ENCODE measurements at regions not wholly inside any gene's neighbourhood (a gene's known extent, or its start where the extent isn't known, plus 50 kb on each side); places are given as distances from the start of the nearest gene placed in this dataset.

DNA sequence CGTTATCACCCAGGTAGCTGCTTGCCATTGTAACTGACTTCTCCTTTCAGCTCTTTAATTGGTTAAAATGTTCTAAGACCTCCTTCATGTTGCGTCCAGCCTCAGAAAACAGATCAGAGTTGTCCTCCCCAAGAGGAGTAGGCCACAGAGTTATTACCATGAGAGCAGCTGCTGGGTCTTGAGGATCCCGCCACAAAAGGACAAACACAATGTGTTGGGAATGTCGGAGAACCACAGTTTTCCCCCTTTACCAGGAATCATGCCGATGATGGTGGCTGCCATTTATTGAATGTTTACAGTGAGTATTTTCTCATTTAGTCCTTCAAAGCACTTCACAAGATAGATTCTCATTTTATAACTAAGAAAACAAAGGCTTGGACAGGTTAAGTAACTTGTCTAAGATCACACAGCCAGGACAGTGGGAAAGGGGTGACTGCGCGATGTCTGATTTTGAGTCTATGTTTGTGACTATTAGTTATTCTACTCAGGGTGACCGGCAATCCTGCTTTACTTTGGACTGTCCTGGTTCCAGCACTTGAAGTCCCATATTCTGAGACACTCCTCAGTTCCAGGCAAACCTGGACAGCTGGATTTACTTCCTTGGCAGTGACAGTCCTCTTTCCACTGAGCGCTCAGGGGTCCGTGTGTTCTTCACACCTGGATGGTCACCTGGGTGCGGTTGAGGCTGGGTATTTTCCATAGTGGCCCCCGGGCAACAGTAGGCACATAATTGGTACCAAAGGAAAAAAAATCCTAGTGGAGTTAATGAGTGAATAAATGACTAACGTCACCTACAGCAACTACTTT lies 93.6 kb downstream of the LIPG start:
- Histone ChIP-seq H2AFZ (ENCODE audit: low read depth) (no peak overlapping the region), H4K20me1 (ENCODE audit: insufficient read depth) (no peaks in the 10 kb centered on the region), H3K9ac (no peak overlapping the region), H3K79me2 (ENCODE audit: insufficient read depth) (no peaks in the 10 kb centered on the region), H3K36me3 (replicated peaks in 1 of 2; ENCODE audit: control insufficient read depth in 1 of 2, insufficient read depth in 2 of 2, low read length in 1 of 2) (no peaks in the 10 kb centered on the region), H3K4me2 (no peak overlapping the region), H3K27ac (ENCODE audit: low read depth in 2 of 2, low read length in 1 of 2) (no peak overlapping the region), H3K4me1 (ENCODE audit: control insufficient read depth in 1 of 2, insufficient read depth in 2 of 2, low read depth in 1 of 2, low read length in 1 of 2) (no peaks in the 10 kb centered on the region; a peak in 1 of 4 replicates), H3K9me3 (no peaks in the 10 kb centered on the region), H3F3A (replicated peaks; ENCODE audit: insufficient read depth) (peaks cover 14% of the 10 kb centered on the region), H3K27me3 (ENCODE audit: insufficient read depth) (no peaks in the 10 kb centered on the region), H3K4me3 (ENCODE audit: low read depth in 2 of 2, low read length in 1 of 2) (no peak overlapping the region), H3K9me2 (no peaks in the 10 kb centered on the region)
- ChIA-PET POLR2A (interaction anchor here (0.6 kb wide), 1 partner anchor 22 kb away, joined by 6 read pairs; no protein-coding TSS in a partner anchor), CTCF (no interaction called here)
- no peak for DNase-seq
- TF ChIP-seq, protein P1, sequence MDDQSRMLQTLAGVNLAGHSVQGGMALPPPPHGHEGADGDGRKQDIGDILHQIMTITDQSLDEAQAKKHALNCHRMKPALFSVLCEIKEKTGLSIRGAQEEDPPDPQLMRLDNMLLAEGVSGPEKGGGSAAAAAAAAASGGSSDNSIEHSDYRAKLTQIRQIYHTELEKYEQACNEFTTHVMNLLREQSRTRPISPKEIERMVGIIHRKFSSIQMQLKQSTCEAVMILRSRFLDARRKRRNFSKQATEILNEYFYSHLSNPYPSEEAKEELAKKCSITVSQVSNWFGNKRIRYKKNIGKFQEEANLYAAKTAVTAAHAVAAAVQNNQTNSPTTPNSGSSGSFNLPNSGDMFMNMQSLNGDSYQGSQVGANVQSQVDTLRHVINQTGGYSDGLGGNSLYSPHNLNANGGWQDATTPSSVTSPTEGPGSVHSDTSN (IDR thresholded peaks at IDR 0.05) = no peak
- TF ChIP-seq EZH2phosphoT487 (IDR thresholded peaks at IDR 0.05; ENCODE audit: borderline replicate concordance, low read depth) (no peak), FOXM1 (IDR thresholded peaks at IDR 0.05; ENCODE audit: low read depth) (no peak), NRF1 (IDR thresholded peaks at IDR 0.05; ENCODE audit: low read depth, low read length) (no peak), RCOR1 (IDR thresholded peaks at IDR 0.05; ENCODE audit: low read length) (no peak), JUND (IDR thresholded peaks at IDR 0.05) (no peak), SIN3A (IDR thresholded peaks at IDR 0.05; ENCODE audit: borderline replicate concordance, low read depth, low read length) (no peak), YY1 (IDR thresholded peaks at IDR 0.05; ENCODE audit: low read depth) (no peak), EP300 (IDR thresholded peaks at IDR 0.05; ENCODE audit: borderline replicate concordance in 1 of 2, low read depth in 1 of 2, low read length in 1 of 2) (no peak), GABPA (IDR thresholded peaks at IDR 0.05; ENCODE audit: low read depth) (no peak), RXRA (IDR thresholded peaks at IDR 0.05; ENCODE audit: borderline replicate concordance, low read depth) (no peak), TAF1 (IDR thresholded peaks at IDR 0.05; ENCODE audit: borderline replicate concordance, low read depth, low read length) (no peak), GATA2 (CRISPR knock-in tag; IDR thresholded peaks at IDR 0.05) (no peak), RFX5 (IDR thresholded peaks at IDR 0.05; ENCODE audit: low read length) (no peak)
- TF ChIP-seq, protein P2, sequence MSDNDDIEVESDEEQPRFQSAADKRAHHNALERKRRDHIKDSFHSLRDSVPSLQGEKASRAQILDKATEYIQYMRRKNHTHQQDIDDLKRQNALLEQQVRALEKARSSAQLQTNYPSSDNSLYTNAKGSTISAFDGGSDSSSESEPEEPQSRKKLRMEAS (IDR thresholded peaks at IDR 0.05; ENCODE audit: low read depth) = no peak
- TF ChIP-seq, protein P3, sequence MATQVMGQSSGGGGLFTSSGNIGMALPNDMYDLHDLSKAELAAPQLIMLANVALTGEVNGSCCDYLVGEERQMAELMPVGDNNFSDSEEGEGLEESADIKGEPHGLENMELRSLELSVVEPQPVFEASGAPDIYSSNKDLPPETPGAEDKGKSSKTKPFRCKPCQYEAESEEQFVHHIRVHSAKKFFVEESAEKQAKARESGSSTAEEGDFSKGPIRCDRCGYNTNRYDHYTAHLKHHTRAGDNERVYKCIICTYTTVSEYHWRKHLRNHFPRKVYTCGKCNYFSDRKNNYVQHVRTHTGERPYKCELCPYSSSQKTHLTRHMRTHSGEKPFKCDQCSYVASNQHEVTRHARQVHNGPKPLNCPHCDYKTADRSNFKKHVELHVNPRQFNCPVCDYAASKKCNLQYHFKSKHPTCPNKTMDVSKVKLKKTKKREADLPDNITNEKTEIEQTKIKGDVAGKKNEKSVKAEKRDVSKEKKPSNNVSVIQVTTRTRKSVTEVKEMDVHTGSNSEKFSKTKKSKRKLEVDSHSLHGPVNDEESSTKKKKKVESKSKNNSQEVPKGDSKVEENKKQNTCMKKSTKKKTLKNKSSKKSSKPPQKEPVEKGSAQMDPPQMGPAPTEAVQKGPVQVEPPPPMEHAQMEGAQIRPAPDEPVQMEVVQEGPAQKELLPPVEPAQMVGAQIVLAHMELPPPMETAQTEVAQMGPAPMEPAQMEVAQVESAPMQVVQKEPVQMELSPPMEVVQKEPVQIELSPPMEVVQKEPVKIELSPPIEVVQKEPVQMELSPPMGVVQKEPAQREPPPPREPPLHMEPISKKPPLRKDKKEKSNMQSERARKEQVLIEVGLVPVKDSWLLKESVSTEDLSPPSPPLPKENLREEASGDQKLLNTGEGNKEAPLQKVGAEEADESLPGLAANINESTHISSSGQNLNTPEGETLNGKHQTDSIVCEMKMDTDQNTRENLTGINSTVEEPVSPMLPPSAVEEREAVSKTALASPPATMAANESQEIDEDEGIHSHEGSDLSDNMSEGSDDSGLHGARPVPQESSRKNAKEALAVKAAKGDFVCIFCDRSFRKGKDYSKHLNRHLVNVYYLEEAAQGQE (IDR thresholded peaks at IDR 0.05; ENCODE audit: low read depth, low read length) = no peak
- TF ChIP-seq, protein P4, sequence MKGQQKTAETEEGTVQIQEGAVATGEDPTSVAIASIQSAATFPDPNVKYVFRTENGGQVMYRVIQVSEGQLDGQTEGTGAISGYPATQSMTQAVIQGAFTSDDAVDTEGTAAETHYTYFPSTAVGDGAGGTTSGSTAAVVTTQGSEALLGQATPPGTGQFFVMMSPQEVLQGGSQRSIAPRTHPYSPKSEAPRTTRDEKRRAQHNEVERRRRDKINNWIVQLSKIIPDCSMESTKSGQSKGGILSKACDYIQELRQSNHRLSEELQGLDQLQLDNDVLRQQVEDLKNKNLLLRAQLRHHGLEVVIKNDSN (IDR thresholded peaks at IDR 0.05; ENCODE audit: borderline replicate concordance, low read depth) = no peak
- TF ChIP-seq, protein P5, sequence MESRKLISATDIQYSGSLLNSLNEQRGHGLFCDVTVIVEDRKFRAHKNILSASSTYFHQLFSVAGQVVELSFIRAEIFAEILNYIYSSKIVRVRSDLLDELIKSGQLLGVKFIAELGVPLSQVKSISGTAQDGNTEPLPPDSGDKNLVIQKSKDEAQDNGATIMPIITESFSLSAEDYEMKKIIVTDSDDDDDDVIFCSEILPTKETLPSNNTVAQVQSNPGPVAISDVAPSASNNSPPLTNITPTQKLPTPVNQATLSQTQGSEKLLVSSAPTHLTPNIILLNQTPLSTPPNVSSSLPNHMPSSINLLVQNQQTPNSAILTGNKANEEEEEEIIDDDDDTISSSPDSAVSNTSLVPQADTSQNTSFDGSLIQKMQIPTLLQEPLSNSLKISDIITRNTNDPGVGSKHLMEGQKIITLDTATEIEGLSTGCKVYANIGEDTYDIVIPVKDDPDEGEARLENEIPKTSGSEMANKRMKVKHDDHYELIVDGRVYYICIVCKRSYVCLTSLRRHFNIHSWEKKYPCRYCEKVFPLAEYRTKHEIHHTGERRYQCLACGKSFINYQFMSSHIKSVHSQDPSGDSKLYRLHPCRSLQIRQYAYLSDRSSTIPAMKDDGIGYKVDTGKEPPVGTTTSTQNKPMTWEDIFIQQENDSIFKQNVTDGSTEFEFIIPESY (IDR thresholded peaks at IDR 0.05; ENCODE audit: borderline replicate concordance, low read depth) = no peak
- WGBS (ENCODE audit: low lambda C conversion rate) = 88% methylated on average over 13 of the region's 13 CpGs
